Subcutaneous abdominal adipose tissue (tissue), 5 donors: ENCODE measurements at regions not wholly inside any gene's neighbourhood (a gene's known extent, or its start where the extent isn't known, plus 50 kb on each side); places are given as distances from the start of the nearest gene placed in this dataset.

Source experiments
- H3K27ac ChIP-seq: one replicate; pipeline ENCODE4 v1.7.0; 2013; ENCODE audit warnings: low read depth, mild to moderate bottlenecking, inconsistent platforms, low read length, moderate library complexity
- H3K27me3 ChIP-seq, 5 donors: one replicate each; pipeline ENCODE4 v1.7.0; 2013; ENCODE audit warnings: low read length in 5 of 5, inconsistent platforms in 1 of 5; ENCODE audit not compliant: control insufficient read depth in 5 of 5, insufficient read depth in 4 of 5
- H3K36me3 ChIP-seq, 5 donors: one replicate each; pipeline ENCODE4 v1.7.0; 2013; ENCODE audit warnings: low read length in 5 of 5; ENCODE audit not compliant: control insufficient read depth in 5 of 5, insufficient read depth in 5 of 5
- H3K4me1 ChIP-seq, 5 donors: one replicate each; pipeline ENCODE4 v1.7.0; 2013; ENCODE audit warnings: low read length in 5 of 5, mild to moderate bottlenecking in 3 of 5, moderate library complexity in 1 of 5; ENCODE audit not compliant: control insufficient read depth in 5 of 5, insufficient read depth in 5 of 5
- H3K4me3 ChIP-seq, 5 donors: one replicate each; pipeline ENCODE4 v1.7.0; 2013; ENCODE audit warnings: low read length in 5 of 5, low read depth in 1 of 5
- H3K9ac ChIP-seq, 5 donors: one replicate each; pipeline ENCODE4 v1.7.0; 2013; ENCODE audit warnings: low read length in 5 of 5, mild to moderate bottlenecking in 4 of 5, moderate library complexity in 3 of 5
- H3K9me3 ChIP-seq, 5 donors: one replicate each; pipeline ENCODE4 v1.7.0; 2013; ENCODE audit warnings: low read length in 5 of 5; ENCODE audit not compliant: control insufficient read depth in 5 of 5
- donor health status: healthy.
- donor health status: healthy.
- donor health status: healthy.
- donor health status: healthy.
- donor health status: healthy.

DNA sequence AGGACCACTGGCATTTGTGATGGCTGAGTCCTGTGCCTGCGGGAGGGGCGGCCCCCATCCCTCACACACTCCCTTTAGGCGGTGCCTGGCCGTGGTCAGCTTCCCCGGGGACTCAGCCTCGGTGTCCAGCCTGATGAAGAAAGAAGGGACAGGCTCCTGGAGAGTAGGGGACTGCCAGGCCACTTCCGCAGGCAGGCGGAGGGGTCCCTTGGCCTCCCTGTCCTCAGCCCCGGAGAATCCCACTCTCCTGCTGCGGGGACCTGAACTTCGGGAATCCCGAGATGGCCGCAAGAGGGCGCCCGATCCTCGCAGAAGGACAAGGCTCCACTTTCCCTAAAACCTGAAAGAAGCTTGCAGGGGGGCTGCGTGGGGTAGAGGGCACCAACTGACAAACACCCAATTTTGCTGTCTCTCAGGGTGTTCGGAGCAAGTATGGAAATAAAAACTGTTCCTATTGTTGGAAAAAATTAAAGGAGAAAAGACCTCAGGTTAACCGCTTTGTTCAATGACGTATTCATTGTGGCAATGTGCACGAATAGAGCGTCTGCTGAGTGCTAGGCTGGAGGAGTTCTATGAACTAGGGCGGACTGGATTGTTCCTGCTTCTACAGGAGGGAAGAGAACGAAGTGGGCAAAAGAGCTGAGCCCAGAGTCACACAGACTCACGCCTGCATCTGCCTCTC lies 297.3 kb downstream of the ZNF536 start:
- no peaks in the 10 kb centered on the region for H3K9me3 ChIP-seq
- H3K4me3 ChIP-seq: no peak overlapping the region
- no peaks in the 10 kb centered on the region for H3K36me3 ChIP-seq
- H3K4me1 ChIP-seq: peaks cover 0 to 5% (median 0%) of the 10 kb centered on the region in 5 donors
- H3K27ac ChIP-seq: no peak overlapping the region
- H3K9ac ChIP-seq: no peak overlapping the region
- H3K27me3 ChIP-seq: peaks cover 15 to 37% (median 24%) of the 10 kb centered on the region in 5 donors

DNA sequence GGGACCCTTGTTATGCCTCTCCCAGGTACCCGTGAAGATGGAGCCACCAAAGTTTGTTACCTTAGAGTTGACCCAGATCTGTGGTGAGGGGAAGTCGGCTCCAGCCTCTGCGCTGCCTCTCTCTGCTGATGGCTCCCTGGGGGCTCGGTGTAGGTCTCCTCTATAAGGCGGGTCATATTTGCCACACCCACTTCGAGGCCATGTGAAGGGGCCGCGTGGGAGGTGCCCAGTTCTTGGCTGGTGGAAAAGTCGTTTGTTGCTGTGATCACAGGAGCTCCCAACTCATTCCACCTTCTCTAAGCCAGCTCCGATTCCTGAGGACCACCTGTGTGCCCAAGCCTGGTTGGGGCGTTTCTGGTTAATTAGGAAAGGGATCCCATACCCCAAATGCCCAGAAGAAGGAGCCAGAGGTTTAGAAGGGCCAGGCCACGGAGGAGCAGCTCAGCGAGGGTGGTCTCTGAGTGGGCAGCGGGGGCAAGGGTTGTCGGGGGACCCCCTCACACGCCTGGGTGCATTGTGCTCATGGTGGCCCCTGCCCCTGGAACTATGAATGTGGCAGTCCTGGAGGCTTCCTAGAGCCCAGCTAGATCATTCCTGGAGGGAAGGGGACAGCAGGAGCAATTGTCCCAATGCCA lies 296.5 kb downstream of the ZNF536 start:
- Histone ChIP-seq H3K27me3 (peaks cover 15 to 36% (median 24%) of the 10 kb centered on the region in 5 donors), H3K9ac (no peak overlapping the region), H3K27ac (no peak overlapping the region), H3K4me1 (peaks cover 0 to 5% (median 0%) of the 10 kb centered on the region in 5 donors), H3K4me3 (no peak overlapping the region), H3K9me3 (no peaks in the 10 kb centered on the region), H3K36me3 (no peaks in the 10 kb centered on the region)

DNA sequence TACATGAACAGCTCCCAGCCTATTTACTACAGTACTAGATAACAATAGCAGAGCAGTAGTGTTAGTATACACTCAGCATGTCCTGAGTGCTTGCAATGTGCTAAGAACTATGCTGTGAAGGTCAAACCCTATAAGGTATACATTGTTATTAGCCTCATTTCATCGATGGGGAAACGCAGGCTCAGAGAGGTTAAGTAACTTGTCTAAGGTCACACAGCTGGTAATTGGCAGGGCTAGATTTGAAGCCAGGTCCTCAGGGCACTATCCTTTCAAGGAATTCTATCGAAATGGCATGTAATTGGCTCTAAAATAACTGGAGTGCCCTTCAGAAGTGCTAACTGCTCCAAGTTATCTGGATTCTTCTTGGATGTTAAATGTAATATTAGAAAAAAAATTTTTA lies 295.6 kb downstream of the ZNF536 start:
- peaks cover 0 to 5% (median 0%) of the 10 kb centered on the region in 5 donors for H3K4me1 ChIP-seq
- H3K9ac ChIP-seq: no peak overlapping the region
- H3K27me3 ChIP-seq: peaks cover 12 to 28% (median 19%) of the 10 kb centered on the region in 5 donors
- no peaks in the 10 kb centered on the region for H3K36me3 ChIP-seq
- H3K4me3 ChIP-seq: no peak overlapping the region
- H3K9me3 ChIP-seq: no peaks in the 10 kb centered on the region
- no peak overlapping the region for H3K27ac ChIP-seq

DNA sequence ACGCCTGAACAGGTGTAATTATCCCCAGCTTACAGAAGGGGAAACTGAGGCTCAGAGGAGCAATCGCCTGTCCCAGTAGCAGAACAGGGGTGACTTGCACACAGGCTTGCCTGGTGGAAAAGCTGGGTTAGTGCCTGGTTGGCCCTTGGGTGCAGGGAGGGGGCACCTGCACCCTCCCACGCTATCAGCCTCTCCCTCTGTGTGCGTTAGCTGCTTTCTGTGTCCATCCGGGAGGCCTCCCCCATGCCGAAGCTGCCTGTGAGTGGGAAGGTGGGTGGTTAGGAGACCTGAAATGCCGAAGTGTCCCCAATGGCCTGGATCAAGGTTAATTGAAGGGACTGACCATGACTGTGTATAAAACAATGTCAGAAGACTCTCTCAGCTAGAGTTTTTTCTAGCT lies 295.0 kb downstream of the ZNF536 start:
- H3K27ac ChIP-seq: no peak overlapping the region
- H3K9ac ChIP-seq: no peak overlapping the region
- H3K4me3 ChIP-seq: no peak overlapping the region
- H3K36me3 ChIP-seq: no peaks in the 10 kb centered on the region
- peaks cover 0 to 5% (median 0%) of the 10 kb centered on the region in 5 donors for H3K4me1 ChIP-seq
- peaks cover 12 to 26% (median 19%) of the 10 kb centered on the region in 5 donors for H3K27me3 ChIP-seq
- H3K9me3 ChIP-seq: no peaks in the 10 kb centered on the region

DNA sequence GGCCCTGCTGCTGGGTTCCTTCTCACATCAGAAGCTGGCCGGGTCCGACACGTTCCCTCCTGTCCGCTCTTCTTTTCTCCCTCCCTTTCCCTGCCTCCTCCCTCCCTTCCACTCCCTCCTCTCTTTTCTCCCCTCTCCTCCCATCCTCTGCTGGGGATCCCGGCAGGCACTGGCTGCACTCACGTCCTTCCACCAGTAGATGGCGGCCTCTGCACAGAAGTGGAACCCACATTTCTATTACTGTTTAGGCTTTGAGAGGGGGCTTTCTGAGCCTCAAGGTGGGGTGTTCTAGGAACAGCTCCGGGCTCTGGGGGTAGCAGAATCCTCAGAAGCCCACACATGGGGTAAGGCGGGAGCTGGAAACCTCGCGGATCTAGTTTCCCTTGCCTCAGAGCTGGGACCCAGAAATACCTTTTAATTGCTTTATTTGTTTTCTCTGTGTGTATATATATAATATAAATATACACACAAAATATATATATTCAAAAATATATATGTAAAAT lies 294.2 kb downstream of the ZNF536 start:
- Histone ChIP-seq H3K27me3 (peaks cover 12 to 26% (median 19%) of the 10 kb centered on the region in 5 donors), H3K4me3 (no peak overlapping the region), H3K9me3 (no peaks in the 10 kb centered on the region), H3K4me1 (peaks cover 0 to 5% (median 0%) of the 10 kb centered on the region in 5 donors), H3K9ac (no peak overlapping the region), H3K27ac (no peak overlapping the region), H3K36me3 (no peaks in the 10 kb centered on the region)

DNA sequence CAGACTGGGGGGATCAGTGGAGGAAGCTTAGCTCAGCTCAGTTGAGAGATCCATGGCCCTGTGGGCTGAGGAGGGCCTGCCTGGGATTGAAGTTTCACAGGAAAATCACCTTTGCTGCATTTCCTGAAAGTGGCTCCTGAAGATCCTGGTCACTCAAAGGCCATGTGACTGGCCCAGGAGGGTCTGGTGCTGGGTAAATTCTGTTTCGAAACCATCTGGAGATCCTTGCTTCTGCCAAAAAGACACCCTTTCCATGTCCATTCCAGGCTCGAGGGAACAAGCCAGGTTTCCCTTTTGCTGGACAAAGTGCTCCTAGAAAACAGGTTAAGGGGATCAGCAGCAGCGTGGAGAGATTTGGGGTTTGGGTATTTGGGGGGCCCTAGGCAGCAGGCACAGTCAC lies 293.3 kb downstream of the ZNF536 start:
- H3K36me3 ChIP-seq: no peaks in the 10 kb centered on the region
- H3K9me3 ChIP-seq: no peaks in the 10 kb centered on the region
- no peak overlapping the region for H3K4me3 ChIP-seq
- H3K27ac ChIP-seq: no peak overlapping the region
- H3K9ac ChIP-seq: no peak overlapping the region
- H3K27me3 ChIP-seq: peaks cover 12 to 26% (median 19%) of the 10 kb centered on the region in 5 donors
- H3K4me1 ChIP-seq: peaks cover 0 to 5% (median 0%) of the 10 kb centered on the region in 5 donors

DNA sequence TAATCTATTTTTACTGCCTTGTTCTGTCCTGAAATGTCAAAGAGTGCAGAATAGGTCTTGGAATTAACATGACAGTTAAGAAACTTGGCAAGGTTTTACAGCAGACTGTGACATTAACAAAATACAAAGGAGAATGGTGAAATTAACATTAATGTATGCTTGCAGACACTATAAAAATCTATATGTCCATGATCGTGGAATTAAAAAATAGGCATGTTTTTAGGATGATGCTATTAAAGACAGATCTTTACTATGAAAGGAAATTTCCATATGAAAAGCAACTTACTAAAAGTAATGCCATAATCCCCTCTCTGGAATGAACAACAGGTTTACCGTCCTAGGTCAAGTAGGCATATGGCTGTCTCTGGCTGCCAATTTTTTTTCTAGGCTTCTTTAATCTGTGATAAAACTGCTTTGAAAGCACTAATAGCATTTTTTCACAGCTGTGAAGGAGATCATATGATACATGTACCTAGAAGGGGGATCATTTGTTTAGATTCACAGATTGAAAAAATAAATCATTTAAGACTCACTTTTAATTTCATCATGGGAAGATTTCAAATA lies 291.5 kb downstream of the ZNF536 start:
- no peaks in the 10 kb centered on the region for H3K36me3 ChIP-seq
- H3K27me3 ChIP-seq: peaks cover 5 to 20% (median 6%) of the 10 kb centered on the region in 5 donors
- H3K9me3 ChIP-seq: no peaks in the 10 kb centered on the region
- no peak overlapping the region for H3K4me3 ChIP-seq
- H3K9ac ChIP-seq: no peak overlapping the region
- H3K27ac ChIP-seq: no peak overlapping the region
- H3K4me1 ChIP-seq: no peaks in the 10 kb centered on the region

DNA sequence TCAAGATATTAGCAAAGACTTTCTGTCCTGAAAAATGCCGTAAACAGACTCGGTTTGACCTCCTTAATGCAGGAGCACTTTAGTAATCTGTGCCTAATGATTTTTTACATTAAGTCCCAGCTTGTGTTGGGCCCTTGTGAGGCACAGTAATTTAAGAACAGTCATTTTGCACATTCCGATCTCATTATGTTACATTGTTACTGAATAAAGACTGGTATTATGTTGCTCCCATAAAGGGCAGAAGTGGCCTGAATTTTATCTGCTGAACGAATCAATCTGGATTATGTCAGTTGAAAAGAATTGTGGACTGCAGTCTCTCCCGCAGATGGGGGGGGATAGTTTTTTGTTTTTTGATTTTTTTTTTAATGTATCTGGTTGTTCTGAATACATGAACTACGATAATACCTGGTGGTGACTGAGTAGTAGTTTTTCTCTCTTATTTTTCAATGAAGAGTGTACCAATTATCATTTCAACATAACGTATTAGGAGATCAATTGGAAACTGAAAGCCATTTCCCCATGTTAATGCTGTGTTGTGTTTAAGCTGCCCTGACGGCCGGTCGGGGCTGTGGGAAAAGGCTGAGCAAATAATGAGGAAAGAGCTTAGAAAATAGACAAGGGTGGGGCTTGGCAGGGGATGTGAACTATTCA lies 290.2 kb downstream of the ZNF536 start:
- peak overlapping the region in 1 of 5 donors; percentile 8 for H3K4me3 ChIP-seq
- no peaks in the 10 kb centered on the region for H3K36me3 ChIP-seq
- H3K4me1 ChIP-seq: no peaks in the 10 kb centered on the region
- peaks cover 0 to 17% (median 3%) of the 10 kb centered on the region in 5 donors for H3K27me3 ChIP-seq
- H3K27ac ChIP-seq: no peak overlapping the region
- H3K9me3 ChIP-seq: no peaks in the 10 kb centered on the region
- H3K9ac ChIP-seq: no peak overlapping the region

DNA sequence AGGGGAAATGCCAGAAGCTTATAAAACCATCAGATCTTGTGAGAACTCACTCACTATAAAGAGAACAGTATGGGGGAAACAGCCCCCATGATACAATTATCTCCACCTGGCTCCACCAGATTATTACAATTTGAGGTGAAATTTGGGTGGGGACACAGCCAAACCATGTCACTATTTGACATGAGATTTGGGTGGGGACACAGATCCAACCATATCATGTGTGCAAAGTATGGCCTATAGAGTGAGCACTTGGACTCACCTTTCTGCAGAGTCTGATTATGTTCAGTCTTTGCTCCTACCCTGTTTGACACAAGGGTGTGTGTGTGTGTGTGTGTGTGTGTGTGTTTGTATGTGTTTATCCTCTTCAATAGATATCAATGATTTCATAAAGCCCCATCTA lies 287.5 kb downstream of the ZNF536 start:
- H3K9ac ChIP-seq: no peak overlapping the region
- H3K36me3 ChIP-seq: no peaks in the 10 kb centered on the region
- H3K4me1 ChIP-seq: no peaks in the 10 kb centered on the region
- H3K27me3 ChIP-seq: peaks cover 0 to 12% (median 0%) of the 10 kb centered on the region in 5 donors
- no peak overlapping the region for H3K4me3 ChIP-seq
- H3K27ac ChIP-seq: no peak overlapping the region
- H3K9me3 ChIP-seq: no peaks in the 10 kb centered on the region
